Ectodermal cell (in vitro differentiated cells): ENCODE measurements at regions not wholly inside any gene's neighbourhood (a gene's known extent, or its start where the extent isn't known, plus 50 kb on each side); places are given as distances from the start of the nearest gene placed in this dataset.
A peak's percentile ranks its signal among the peaks of the same experiment; 100 is the strongest.

Experiments used
- H3K27ac ChIP-seq: 2 replicates; pipeline ENCODE4 v1.7.0; 2013; ENCODE audit warnings: mild to moderate bottlenecking, low read depth, low read length; ENCODE audit not compliant: insufficient read depth, poor library complexity, severe bottlenecking
- H3K27me3 ChIP-seq: 2 replicates; pipeline ENCODE4 v1.7.0; 2013; ENCODE audit warnings: mild to moderate bottlenecking, low read length; ENCODE audit not compliant: insufficient read depth, control insufficient read depth, poor library complexity, severe bottlenecking
- H3K36me3 ChIP-seq: one replicate; pipeline ENCODE4 v1.7.0; 2013; ENCODE audit warnings: low read length; ENCODE audit not compliant: control insufficient read depth, insufficient read depth
- H3K4me1 ChIP-seq: one replicate; pipeline ENCODE4 v1.7.0; 2013; ENCODE audit warnings: low read length; ENCODE audit not compliant: control insufficient read depth, insufficient read depth
- H3K4me3 ChIP-seq: 2 replicates; pipeline ENCODE4 v1.7.0; 2013; ENCODE audit warnings: low read depth, low read length, control low read depth; ENCODE audit not compliant: insufficient read depth
- H3K9me3 ChIP-seq: 2 replicates; pipeline ENCODE4 v1.7.0; 2013; ENCODE audit warnings: mild to moderate bottlenecking, low read length, moderate library complexity; ENCODE audit not compliant: control insufficient read depth
- WGBS, 2 experiments: methylation state at CpG; one replicate each; pipeline ENCODE4 v1.1.7; 2013; ENCODE audit warnings: missing lambda C conversion rate in 2 of 2; 5-methylcytosine and 5-hydroxymethylcytosine counted together

GRCh38 chr13:55402870-55403269, 1737.8 kb upstream of the PRR20A start:
- no peaks in the 10 kb centered on the region for H3K27me3 ChIP-seq
- H3K4me1 ChIP-seq: no peaks in the 10 kb centered on the region
- H3K9me3 ChIP-seq: no peaks in the 10 kb centered on the region
- H3K27ac ChIP-seq: no peak overlapping the region
- H3K36me3 ChIP-seq: no peaks in the 10 kb centered on the region
- no peak overlapping the region for H3K4me3 ChIP-seq
- WGBS, 2 experiments: 88 to 89% methylated on average over 1 of the region's 1 CpG

GRCh38 chr13:55403887-55404487, 1736.7 kb upstream of the PRR20A start:
- no peak overlapping the region for H3K4me3 ChIP-seq
- no peaks in the 10 kb centered on the region for H3K9me3 ChIP-seq
- no peaks in the 10 kb centered on the region for H3K4me1 ChIP-seq
- no peak overlapping the region for H3K27ac ChIP-seq
- H3K36me3 ChIP-seq: no peaks in the 10 kb centered on the region
- H3K27me3 ChIP-seq: no peaks in the 10 kb centered on the region

GRCh38 chr13:55410398-55411330, 1730.1 kb upstream of the PRR20A start:
- H3K27ac ChIP-seq: no peak overlapping the region
- no peaks in the 10 kb centered on the region for H3K27me3 ChIP-seq
- 74 to 78% methylated on average over 8 of the region's 8 CpGs for WGBS, 2 experiments
- no peaks in the 10 kb centered on the region for H3K36me3 ChIP-seq
- H3K4me1 ChIP-seq: no peaks in the 10 kb centered on the region
- no peak overlapping the region for H3K4me3 ChIP-seq
- no peaks in the 10 kb centered on the region for H3K9me3 ChIP-seq

GRCh38 chr13:55418095-55418494, 1722.6 kb upstream of the PRR20A start:
- Histone ChIP-seq H3K36me3 (no peaks in the 10 kb centered on the region), H3K27ac (no peak overlapping the region), H3K27me3 (no peaks in the 10 kb centered on the region), H3K4me3 (no peak overlapping the region), H3K9me3 (no peaks in the 10 kb centered on the region), H3K4me1 (no peaks in the 10 kb centered on the region)
- WGBS, 2 experiments: 90 to 92% methylated on average over 2 of the region's 2 CpGs

GRCh38 chr13:55432814-55433213, 1707.9 kb upstream of the PRR20A start:
- peaks cover 7% of the 10 kb centered on the region for H3K4me1 ChIP-seq

GRCh38 chr13:55437162-55437561, 1703.6 kb upstream of the PRR20A start:
- peak overlapping the region; percentile 44 for H3K27ac ChIP-seq
- no peaks in the 10 kb centered on the region for H3K36me3 ChIP-seq
- H3K4me1 ChIP-seq: peaks cover 7% of the 10 kb centered on the region
- H3K4me3 ChIP-seq: no peak overlapping the region
- WGBS, 2 experiments: 53 to 57% methylated on average over 1 of the region's 1 CpG
- no peaks in the 10 kb centered on the region for H3K9me3 ChIP-seq
- H3K27me3 ChIP-seq: no peaks in the 10 kb centered on the region

More at GRCh38 chr13:55432814-55433213, 1707.9 kb upstream of the PRR20A start:
- Histone ChIP-seq H3K27ac (no peak overlapping the region), H3K9me3 (no peaks in the 10 kb centered on the region), H3K4me3 (no peak overlapping the region), H3K36me3 (no peaks in the 10 kb centered on the region), H3K27me3 (no peaks in the 10 kb centered on the region)
- 82 to 85% methylated on average over 3 to 4 of the region's 4 CpGs for WGBS, 2 experiments

GRCh38 chr13:55439450-55439849, 1701.3 kb upstream of the PRR20A start:
- 76 to 89% methylated on average over 1 of the region's 1 CpG for WGBS, 2 experiments
- Histone ChIP-seq H3K4me1 (peaks cover 7% of the 10 kb centered on the region), H3K27ac (no peak overlapping the region), H3K9me3 (no peaks in the 10 kb centered on the region), H3K36me3 (no peaks in the 10 kb centered on the region), H3K4me3 (no peak overlapping the region), H3K27me3 (no peaks in the 10 kb centered on the region)

- 63 to 71% methylated on average over 3 to 4 of the region's 4 CpGs for WGBS, 2 experiments
- no peaks in the 10 kb centered on the region for H3K36me3 ChIP-seq
- H3K27me3 ChIP-seq: no peaks in the 10 kb centered on the region
- H3K4me1 ChIP-seq: peaks cover 7% of the 10 kb centered on the region
- H3K27ac ChIP-seq: no peak overlapping the region
- H3K4me3 ChIP-seq: no peak overlapping the region
- H3K9me3 ChIP-seq: no peaks in the 10 kb centered on the region
Observed at GRCh38 chr13:55440465-55441085, 1700.1 kb upstream of the PRR20A start.

- Histone ChIP-seq H3K4me1 (no peaks in the 10 kb centered on the region), H3K36me3 (no peaks in the 10 kb centered on the region), H3K9me3 (no peaks in the 10 kb centered on the region), H3K27me3 (no peaks in the 10 kb centered on the region), H3K4me3 (no peak overlapping the region), H3K27ac (no peak overlapping the region)
- 95 to 96% methylated on average over 3 of the region's 3 CpGs for WGBS, 2 experiments
Observed at GRCh38 chr13:55464222-55464621, 1676.5 kb upstream of the PRR20A start.

GRCh38 chr13:55467476-55467875, 1673.2 kb upstream of the PRR20A start:
- Histone ChIP-seq H3K4me3 (no peak overlapping the region), H3K4me1 (no peaks in the 10 kb centered on the region), H3K36me3 (no peaks in the 10 kb centered on the region), H3K9me3 (no peaks in the 10 kb centered on the region), H3K27ac (no peak overlapping the region), H3K27me3 (no peaks in the 10 kb centered on the region)
- WGBS, 2 experiments: 98 to 99% methylated on average over 2 of the region's 2 CpGs
